Kidney (tissue), 13 donors: ENCODE measurements at regions not wholly inside any gene's neighbourhood (a gene's known extent, or its start where the extent isn't known, plus 50 kb on each side); places are given as distances from the start of the nearest gene placed in this dataset.

Source experiments
- DNase-seq, 5 donors: peaks; one replicate each; pipeline ENCODE4 v3.0.0-alpha.2; 2013 to 2020
- FAIRE-seq: peaks from 2 replicates; lab custom pipeline; 2012; peaks lifted over from hg19 to GRCh38; lab: Jason Lieb, UNC
- H3K27ac ChIP-seq, 2 donors: one replicate each; pipeline ENCODE4 v1.7.0; 2013; ENCODE audit warnings: low read depth in 2 of 2, low read length in 2 of 2, inconsistent platforms in 1 of 2
- H3K27me3 ChIP-seq: one replicate; pipeline ENCODE4 v1.7.1; 2013; ENCODE audit warnings: low read length, inconsistent platforms; ENCODE audit not compliant: control insufficient read depth, insufficient read depth
- H3K36me3 ChIP-seq, 3 donors: one replicate each; pipeline versions ENCODE4 v1.7.0 to v1.7.1; 2013; ENCODE audit warnings: low read length in 3 of 3, control low read depth in 1 of 3, inconsistent platforms in 1 of 3; ENCODE audit not compliant: insufficient read depth in 3 of 3, control insufficient read depth in 2 of 3
- H3K4me1 ChIP-seq, 3 donors: one replicate each; pipeline versions ENCODE4 v1.7.0 to v1.7.1; 2013; ENCODE audit warnings: low read length in 3 of 3, inconsistent platforms in 1 of 3, low read depth in 1 of 3; ENCODE audit not compliant: control insufficient read depth in 2 of 3, insufficient read depth in 2 of 3
- H3K4me3 ChIP-seq, 3 donors: one replicate each; pipeline versions ENCODE4 v1.7.0 to v1.8.1; 2013; ENCODE audit warnings: low read length in 3 of 3, control low read depth in 1 of 3, inconsistent platforms in 1 of 3
- H3K9ac ChIP-seq, 3 donors: one replicate each; pipeline versions ENCODE4 v1.7.0 to v1.7.1; 2013; ENCODE audit warnings: low read length in 3 of 3, control low read depth in 1 of 3, inconsistent platforms in 1 of 3
- H3K9me3 ChIP-seq, 3 donors: one replicate each; pipeline versions ENCODE4 v1.7.0 to v1.7.1; 2013; ENCODE audit warnings: low read length in 3 of 3, control low read depth in 1 of 3, inconsistent platforms in 1 of 3; ENCODE audit not compliant: control insufficient read depth in 2 of 3, insufficient read depth in 1 of 3
- CTCF ChIP-seq: IDR thresholded peaks from 3 replicates; pipeline ENCODE4 v1.5.1; 2012; ENCODE audit warnings: mild to moderate bottlenecking, moderate library complexity, borderline replicate concordance; ENCODE audit not compliant: insufficient read depth; ENCODE audit errors: extremely low read depth
- intact Hi-C: fragments of 100-400 bp; cut with DNase I; formaldehyde crosslinking; loops from one replicate; pipeline ENCODE4 v1.11.1; 2022
- donor health status: control.
- donor health status: control.
- donor health status: control.
- donor health status: control.
- donor health status: control.
- donor health status: DM: yes; HTN: yes; CAD: no.
- donor health status: Normal renal cell carcinoma (clear cell type).

- TF ChIP-seq CTCF = no peak
Measured at GRCh38 chr18:78246588-78246987, 733.0 kb upstream of the SALL3 start.

GRCh38 chr18:78247615-78248289, 731.9 kb upstream of the SALL3 start:
- Histone ChIP-seq H3K27ac (no peak overlapping the region), H3K4me3 (no peak overlapping the region), H3K36me3 (no peaks in the 10 kb centered on the region), H3K4me1 (no peaks in the 10 kb centered on the region), H3K27me3 (no peaks in the 10 kb centered on the region), H3K9me3 (no peaks in the 10 kb centered on the region), H3K9ac (no peak overlapping the region)
- DNase-seq (no peak), FAIRE-seq (no peak)
- TF ChIP-seq CTCF = no peak
- intact Hi-C loops = no loop called here

More at GRCh38 chr18:78246588-78246987, 733.0 kb upstream of the SALL3 start:
- Histone ChIP-seq H3K27me3 (no peaks in the 10 kb centered on the region), H3K36me3 (no peaks in the 10 kb centered on the region), H3K4me1 (no peaks in the 10 kb centered on the region), H3K27ac (no peak overlapping the region), H3K9ac (no peak overlapping the region), H3K9me3 (no peaks in the 10 kb centered on the region), H3K4me3 (no peak overlapping the region)
- FAIRE-seq (no peak), DNase-seq (peak in 2 of 5 donors; percentile 25 to 29)
- intact Hi-C loops = no loop called here

DNA sequence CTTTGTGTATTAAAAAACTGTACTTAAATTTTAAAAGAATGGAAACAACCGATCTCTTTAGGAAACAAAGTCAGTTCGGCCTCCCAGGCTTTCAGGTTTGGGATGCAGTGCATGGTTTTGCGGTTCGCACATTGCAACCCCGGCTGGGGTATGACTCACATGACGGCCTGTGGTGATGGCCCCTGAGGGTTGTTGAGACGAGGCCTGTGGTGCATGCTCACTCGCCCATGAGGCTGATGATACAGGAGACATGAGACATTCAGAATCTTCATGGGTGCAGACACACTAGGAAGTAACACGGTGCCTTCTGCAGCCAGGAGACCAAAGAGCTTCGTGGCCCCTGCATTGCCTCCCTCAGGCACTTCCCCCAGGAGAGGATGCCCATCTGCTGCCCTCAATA, 724.6 kb upstream of the SALL3 start:
- no peak overlapping the region for H3K4me3 ChIP-seq
- no peaks in the 10 kb centered on the region for H3K4me1 ChIP-seq
- H3K27ac ChIP-seq = no peak overlapping the region
- FAIRE-seq (no peak), DNase-seq (no peak)
- H3K9ac ChIP-seq = no peak overlapping the region
- intact Hi-C loops = no loop called here
- no peaks in the 10 kb centered on the region for H3K9me3 ChIP-seq
- no peak for TF ChIP-seq CTCF
- no peaks in the 10 kb centered on the region for H3K27me3 ChIP-seq
- H3K36me3 ChIP-seq = no peaks in the 10 kb centered on the region
